Stimulated activated CD4-positive, alpha-beta T cell treated with anti-CD3 and anti-CD28 coated beads, Interleukin-15, amount 100 ng/mL, for 24 hours (primary cell): ENCODE measurements at regions not wholly inside any gene's neighbourhood (a gene's known extent, or its start where the extent isn't known, plus 50 kb on each side); places are given as distances from the start of the nearest gene placed in this dataset.
"Not testable (repeated sequence)": the region's sequence is repeated elsewhere in the genome, so short reads cannot be mapped to it uniquely, and the experiment has no call there.

Experiments used
- DNase-seq: peaks from one replicate; pipeline ENCODE4 v3.0.0-alpha.2; 2020

DNA sequence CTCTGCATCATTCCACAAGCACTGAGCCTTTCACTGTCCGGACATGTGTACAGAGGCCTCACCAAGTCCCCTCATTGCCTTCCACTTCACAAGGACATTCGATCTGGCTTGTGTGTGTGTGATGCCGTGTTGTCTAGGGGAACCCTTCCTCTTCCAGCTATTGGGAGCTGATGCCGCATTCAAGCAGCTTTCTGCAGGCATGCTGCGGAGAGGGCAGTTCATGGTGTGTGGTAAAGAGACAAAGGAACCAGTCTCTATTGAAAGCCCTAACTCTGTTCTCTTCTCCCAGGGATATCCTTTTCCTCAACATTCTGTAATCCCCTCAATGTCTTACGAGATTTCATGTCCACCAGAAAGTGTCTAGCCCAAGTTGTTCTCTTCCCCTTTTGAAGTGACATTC, 141.6 kb downstream of the ALOX5 start:
- no peak for DNase-seq

GRCh38 chr10:45514291-45515270, 140.6 kb downstream of the ALOX5 start:
- no peak for DNase-seq

- no peak for DNase-seq
These were observed 139.5 kb downstream of the ALOX5 start for GRCh38 chr10:45513551-45513950.

DNA sequence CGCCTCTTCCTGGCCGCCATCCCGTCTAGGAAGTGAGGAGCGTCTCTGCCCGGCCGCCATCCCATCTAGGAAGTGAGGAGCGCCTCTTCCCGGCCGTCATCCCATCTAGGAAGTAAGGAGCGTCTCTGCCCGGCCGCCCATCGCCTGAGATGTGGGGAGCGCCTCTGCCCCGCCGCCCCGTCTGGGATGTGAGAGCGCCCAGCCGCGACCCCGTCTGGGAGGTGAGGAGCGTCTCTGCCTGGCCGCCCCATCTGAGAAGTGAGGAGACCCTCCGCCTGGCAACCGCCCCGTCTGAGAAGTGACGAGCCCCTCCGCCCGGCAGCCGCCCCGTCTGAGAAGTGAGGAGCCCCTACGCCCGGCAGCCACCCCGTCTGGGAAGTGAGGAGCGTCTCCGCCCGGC, 137.9 kb downstream of the ALOX5 start:
- DNase-seq, result not testable (repeated sequence)

- no peak for DNase-seq
These were observed 135.5 kb downstream of the ALOX5 start for GRCh38 chr10:45509491-45509890.

GRCh38 chr10:45505311-45505710, 131.3 kb downstream of the ALOX5 start:
- DNase-seq, result no peak

- DNase-seq, result no peak
These were observed 128.4 kb downstream of the ALOX5 start for GRCh38 chr10:45502458-45502857.

DNA sequence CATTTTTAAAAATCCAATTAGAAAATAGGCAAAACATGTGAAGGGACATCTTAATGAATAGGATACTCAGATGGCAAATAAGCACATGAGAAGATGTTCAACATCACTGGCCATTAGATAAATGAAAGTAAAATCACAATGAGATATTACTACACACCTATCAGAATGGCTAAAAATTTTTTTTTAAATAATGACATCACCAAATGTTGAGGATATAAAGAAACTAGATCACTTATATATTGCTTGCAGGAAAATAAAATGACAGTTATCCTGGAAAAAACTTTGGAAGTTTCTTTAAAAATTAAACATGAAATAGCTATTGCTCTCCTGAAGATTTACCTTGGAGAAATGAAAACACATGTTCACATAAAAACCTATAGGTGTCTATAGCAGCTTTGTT, 127.8 kb downstream of the ALOX5 start:
- DNase-seq, result no peak

DNA sequence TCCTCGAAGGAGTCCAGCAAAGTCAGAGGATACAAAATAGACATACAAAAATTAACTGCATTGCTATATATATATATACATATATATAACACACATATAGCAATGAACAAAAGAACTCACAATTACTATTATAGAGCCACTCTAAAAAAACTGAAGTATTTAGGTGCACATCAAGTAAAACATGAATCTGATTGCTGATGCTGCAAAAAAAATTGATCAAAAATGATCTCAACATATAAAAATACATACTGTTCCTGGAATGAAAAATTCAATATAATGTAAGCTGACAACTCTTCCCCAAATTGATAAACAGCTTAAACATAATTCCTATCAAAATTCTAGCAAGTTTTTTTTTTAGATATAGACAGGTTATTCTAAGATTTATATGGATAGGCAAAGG, 126.8 kb downstream of the ALOX5 start:
- no peak for DNase-seq

DNA sequence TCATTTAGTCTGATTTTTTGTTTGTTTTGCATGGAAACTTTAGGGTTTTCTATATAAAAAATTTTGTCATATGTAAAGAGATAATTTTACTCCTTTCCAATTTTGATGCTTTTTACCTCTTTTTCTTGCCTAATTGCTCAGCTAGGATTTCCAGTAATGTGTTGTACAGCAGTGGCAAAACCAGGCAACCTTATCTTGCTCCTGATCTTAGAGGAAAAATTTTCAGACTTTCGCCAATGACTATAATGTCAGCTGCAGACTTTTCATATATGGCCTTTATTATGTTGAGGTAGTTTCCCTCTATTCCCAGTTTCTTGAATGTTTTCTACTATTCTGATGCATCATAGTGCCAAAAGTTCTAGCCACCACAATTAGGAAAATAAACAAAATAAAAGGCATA, 126.3 kb downstream of the ALOX5 start:
- DNase-seq, result no peak

GRCh38 chr10:45495438-45496152, 121.6 kb downstream of the ALOX5 start:
- no peak for DNase-seq
